GM12872 (cell line): ENCODE measurements at regions not wholly inside any gene's neighbourhood (a gene's known extent, or its start where the extent isn't known, plus 50 kb on each side); places are given as distances from the start of the nearest gene placed in this dataset.

Experiments used
- CTCF ChIP-seq: IDR thresholded peaks from 3 replicates; pipeline ENCODE4 v1.5.1; 2011; ENCODE audit warnings: low read depth, mild to moderate bottlenecking, low read length, moderate library complexity; ENCODE audit not compliant: insufficient read depth

DNA sequence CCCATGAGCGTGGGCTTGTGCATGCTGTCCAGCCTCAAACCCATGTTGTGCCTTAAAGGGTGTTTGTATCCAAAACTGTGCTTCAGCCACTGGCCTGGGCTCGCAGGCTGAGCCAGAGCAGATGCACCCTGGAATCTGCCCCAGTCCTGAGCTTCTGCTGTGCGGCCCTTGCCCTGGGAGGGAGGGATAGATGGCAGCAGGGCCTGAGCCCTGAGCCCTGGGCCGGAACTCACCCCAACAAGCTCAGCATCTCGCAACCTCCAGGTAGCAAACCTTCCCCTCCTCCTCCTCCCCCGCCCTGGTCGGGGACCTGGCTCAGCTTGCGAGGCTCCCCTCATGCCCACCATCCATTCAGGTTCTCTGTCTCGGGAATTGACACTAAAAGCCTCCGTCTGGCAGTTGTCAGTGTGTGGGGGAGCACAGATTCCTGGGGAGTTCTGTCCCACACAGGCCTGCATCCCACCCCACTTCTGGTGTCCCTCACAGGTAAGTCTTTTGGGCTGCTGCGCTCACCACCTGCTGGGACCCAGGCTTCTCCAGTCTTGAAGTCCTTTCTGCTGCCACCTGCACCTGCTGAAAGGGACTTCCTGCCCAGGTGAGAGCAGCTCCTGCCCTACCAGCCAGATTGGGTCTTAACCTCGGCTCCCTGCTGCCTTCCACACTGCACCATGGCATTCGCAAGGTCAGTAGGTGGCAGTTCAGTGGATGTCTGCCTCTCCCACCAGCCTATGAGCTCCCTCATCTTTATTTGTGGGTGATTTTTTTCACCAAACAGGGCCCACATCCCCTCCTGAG, 55.2 kb upstream of the OLFM1 start:
- TF ChIP-seq CTCF, result no peak

DNA sequence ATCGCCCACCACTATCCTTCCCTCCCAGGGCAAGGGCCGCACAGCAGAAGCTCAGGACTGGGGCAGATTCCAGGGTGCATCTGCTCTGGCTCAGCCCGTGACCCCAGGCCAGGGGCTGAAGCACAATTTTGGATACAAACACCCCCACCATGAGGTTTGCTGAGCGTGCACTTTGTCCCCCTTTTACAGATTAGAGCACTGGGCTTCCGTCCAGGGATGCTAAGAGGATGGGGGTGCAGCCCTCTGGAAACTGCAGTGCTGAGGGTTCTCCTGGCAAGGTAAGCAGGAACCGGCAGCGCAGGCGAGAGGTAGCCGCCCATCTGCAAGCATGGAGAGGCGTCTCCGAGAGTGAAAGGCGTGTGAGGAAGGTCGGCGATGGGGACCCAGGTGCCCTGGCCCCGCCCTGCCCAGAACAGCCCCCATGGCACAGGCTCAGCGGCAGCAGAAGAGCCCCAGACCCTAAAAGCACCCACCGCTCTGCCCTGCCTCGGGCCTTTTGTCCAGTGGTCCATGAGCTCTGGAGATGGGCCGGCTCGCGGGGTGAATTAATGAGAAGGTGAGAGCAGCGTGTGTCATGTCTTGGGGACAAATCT, 54.5 kb upstream of the OLFM1 start:
- no peak for TF ChIP-seq CTCF

GRCh38 chr9:135033487-135033886, 54.0 kb upstream of the OLFM1 start:
- TF ChIP-seq CTCF, result no peak

DNA sequence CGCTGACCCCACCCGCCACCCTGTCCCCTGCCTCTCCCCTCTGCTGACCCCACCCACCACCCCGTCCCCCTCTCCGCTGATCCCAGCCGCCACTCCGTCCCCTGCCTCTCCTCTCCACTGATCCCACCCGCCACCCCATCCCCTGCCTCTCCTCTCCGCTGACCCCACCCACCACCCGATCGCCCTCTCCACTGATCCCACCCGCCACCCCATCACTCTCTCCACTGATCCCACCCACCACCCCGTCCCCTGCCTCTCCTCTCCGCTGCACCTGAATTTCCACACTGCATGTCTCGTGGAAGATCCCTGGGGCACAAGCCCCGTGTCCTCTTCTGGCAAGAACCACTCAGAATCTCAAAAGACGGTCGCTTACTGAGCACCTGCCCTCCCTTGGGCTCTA, 53.4 kb upstream of the OLFM1 start:
- no peak for TF ChIP-seq CTCF

DNA sequence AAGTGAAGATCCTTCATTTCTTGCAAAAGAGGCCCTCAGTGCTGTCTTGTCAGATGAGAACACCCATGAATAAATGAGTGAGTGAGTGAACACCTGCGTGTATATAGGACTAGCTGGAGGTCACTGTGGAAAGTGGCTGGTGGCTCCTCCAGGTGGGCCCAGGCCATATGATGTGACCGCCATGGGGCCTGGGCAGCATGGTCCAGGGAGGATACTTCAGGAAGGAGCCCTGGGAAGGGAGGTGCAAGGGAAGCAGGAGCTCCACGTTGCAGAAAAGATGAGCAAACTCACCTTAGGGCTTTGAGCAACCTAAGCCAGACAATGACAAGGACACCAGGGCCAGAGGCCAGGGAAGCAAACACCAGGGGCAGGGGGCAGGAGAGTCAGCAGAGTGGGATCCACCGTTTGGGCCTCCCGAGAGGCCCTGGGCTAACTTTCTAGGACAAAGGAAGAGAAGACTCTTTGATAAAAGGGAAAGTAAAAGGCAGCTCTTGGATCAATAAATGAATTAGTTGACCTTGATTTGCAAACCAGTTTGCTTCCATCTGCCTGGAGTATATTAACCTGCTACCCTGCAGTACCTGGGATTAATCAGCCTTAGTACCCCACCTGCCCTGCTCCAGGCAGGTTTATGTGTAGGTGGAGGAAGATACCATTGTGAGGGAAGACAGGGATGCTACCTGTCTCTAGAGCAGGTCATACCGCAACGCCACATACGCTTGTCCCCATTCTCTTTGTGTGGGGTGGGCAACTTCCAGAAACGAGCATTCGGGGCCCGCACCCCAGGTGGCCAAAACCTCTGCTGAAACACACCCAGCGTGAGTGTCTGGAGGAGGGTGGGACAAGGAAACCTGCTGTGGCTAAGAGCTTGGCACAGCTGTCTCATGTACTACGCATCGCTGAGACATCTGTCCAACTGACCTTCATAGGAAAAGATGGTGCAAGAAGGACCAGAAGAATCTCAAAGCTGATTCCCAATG, 51.4 kb upstream of the OLFM1 start:
- no peak for TF ChIP-seq CTCF

DNA sequence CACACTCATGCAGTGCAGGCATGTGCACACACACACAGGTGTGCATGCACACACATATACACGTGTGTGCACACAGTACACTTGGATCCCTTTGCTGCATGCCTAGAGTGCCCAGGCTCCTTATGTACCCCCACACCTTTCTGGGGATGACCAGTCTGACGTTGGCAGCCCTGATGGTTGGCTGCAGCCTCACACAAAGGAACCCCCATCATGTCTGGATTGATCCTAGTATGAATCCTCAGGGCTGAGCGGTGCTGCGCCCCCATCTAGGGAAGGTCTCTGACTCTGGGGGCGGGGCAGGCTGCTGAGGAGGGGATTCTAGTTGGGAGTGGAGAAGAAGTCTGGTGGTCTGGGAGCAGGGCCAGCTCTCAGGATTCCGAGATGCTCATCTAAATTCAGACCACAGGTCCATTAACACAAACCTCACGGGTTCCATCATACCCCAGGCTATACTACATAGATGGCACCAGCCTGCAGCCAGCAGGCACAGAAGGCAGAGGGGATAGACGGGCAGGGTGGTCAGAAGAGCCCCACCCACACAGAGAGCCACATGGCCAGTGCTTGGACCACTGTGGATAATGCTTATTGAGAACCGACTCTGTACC, 50.5 kb upstream of the OLFM1 start:
- no peak for TF ChIP-seq CTCF
